Astrocyte (in vitro differentiated cells and primary cell): ENCODE measurements at regions not wholly inside any gene's neighbourhood (a gene's known extent, or its start where the extent isn't known, plus 50 kb on each side); places are given as distances from the start of the nearest gene placed in this dataset.

Experiments used
- CTCF ChIP-seq: IDR thresholded peaks from 2 replicates; pipeline ENCODE4 v1.5.1; 2011; ENCODE audit warnings: low read depth, mild to moderate bottlenecking, inconsistent platforms, low read length, moderate library complexity; ENCODE audit not compliant: insufficient read depth
- EZH2 ChIP-seq: IDR thresholded peaks from 2 replicates; pipeline ENCODE4 v1.6.1; 2012; ENCODE audit warnings: mild to moderate bottlenecking, low read length, inconsistent platforms; ENCODE audit not compliant: insufficient read depth

GRCh38 chr2:7952046-7952745, 729.7 kb upstream of the ID2 start:
- TF ChIP-seq CTCF (no peak), EZH2 (no peak)
